VCaP (cell line): ENCODE measurements at regions not wholly inside any gene's neighbourhood (a gene's known extent, or its start where the extent isn't known, plus 50 kb on each side); places are given as distances from the start of the nearest gene placed in this dataset.

ENCODE experiments used
- H3K27ac ChIP-seq: fragments of 450-650 bp; 2 replicates; pipeline ENCODE4 v1.5.1; 2017
- CTCF ChIP-seq: fragments of 450-650 bp; conservative IDR thresholded peaks from 2 replicates; pipeline ENCODE4 v1.5.1; 2017; ENCODE audit warnings: mild to moderate bottlenecking, moderate library complexity

- H3K27ac ChIP-seq: no peak overlapping the region
- no peak for TF ChIP-seq CTCF
Observed at GRCh38 chr11:91837411-91838330, 386.9 kb upstream of the FAT3 start.

GRCh38 chr11:91835051-91835560 lies 389.5 kb upstream of the FAT3 start:
- no peak for TF ChIP-seq CTCF
- no peak overlapping the region for H3K27ac ChIP-seq

GRCh38 chr11:91828901-91829300 lies 395.7 kb upstream of the FAT3 start:
- H3K27ac ChIP-seq: no peak overlapping the region
- no peak for TF ChIP-seq CTCF

- H3K27ac ChIP-seq: no peak overlapping the region
- TF ChIP-seq CTCF: no peak
Observed at GRCh38 chr11:91825777-91826176, 398.8 kb upstream of the FAT3 start.

- TF ChIP-seq CTCF: no peak
- H3K27ac ChIP-seq: no peak overlapping the region
Observed at GRCh38 chr11:91823252-91823830, 401.3 kb upstream of the FAT3 start.

- no peak for TF ChIP-seq CTCF
- H3K27ac ChIP-seq: no peak overlapping the region
Observed at GRCh38 chr11:91822805-91823204, 401.8 kb upstream of the FAT3 start.

GRCh38 chr11:91820709-91821108 lies 403.9 kb upstream of the FAT3 start:
- no peak overlapping the region for H3K27ac ChIP-seq
- no peak for TF ChIP-seq CTCF
